GM11168 (cell line): ENCODE measurements at regions not wholly inside any gene's neighbourhood (a gene's known extent, or its start where the extent isn't known, plus 50 kb on each side); places are given as distances from the start of the nearest gene placed in this dataset.

Source experiments
- in situ Hi-C: fragments of 300-500 bp; cut with MboI; formaldehyde crosslinking; loops from one replicate; pipeline ENCODE4 v1.12.0; 2022; ENCODE audit warnings: low sequenced_read_pairs; ENCODE audit not compliant: unreplicated experiment

GRCh38 chr3:195001261-195001660 is 269.7 kb downstream of the XXYLT1 start:
- in situ Hi-C loops = loop anchor here (10.0 kb wide), 1 partner anchor 254 kb away; no protein-coding TSS in a partner anchor

- in situ Hi-C loops = loop anchor here (10.0 kb wide), 1 partner anchor 253 kb away; no protein-coding TSS in a partner anchor
Observed at GRCh38 chr3:195001961-195002861, 268.7 kb downstream of the XXYLT1 start.

- in situ Hi-C loops = loop anchor here (10.0 kb wide), 1 partner anchor 252 kb away; no protein-coding TSS in a partner anchor
Observed at GRCh38 chr3:195003006-195003892, 267.7 kb downstream of the XXYLT1 start.

GRCh38 chr3:195003893-195004289 is 267.1 kb downstream of the XXYLT1 start:
- in situ Hi-C loops = loop anchor here (10.0 kb wide), 1 partner anchor 251 kb away; no protein-coding TSS in a partner anchor

GRCh38 chr3:195004512-195005250 is 266.3 kb downstream of the XXYLT1 start:
- in situ Hi-C loops = loop anchor here (10.0 kb wide), 1 partner anchor 250 kb away; no protein-coding TSS in a partner anchor

GRCh38 chr3:195005251-195005620 is 265.7 kb downstream of the XXYLT1 start:
- in situ Hi-C loops = loop anchor here (10.0 kb wide), 1 partner anchor 250 kb away; no protein-coding TSS in a partner anchor

GRCh38 chr3:195005759-195006510 is 265.0 kb downstream of the XXYLT1 start:
- in situ Hi-C loops = loop anchor here (10.0 kb wide), 1 partner anchor 249 kb away; no protein-coding TSS in a partner anchor

- in situ Hi-C loops = loop anchor here (10.0 kb wide), 1 partner anchor 248 kb away; no protein-coding TSS in a partner anchor
Observed at GRCh38 chr3:195007151-195007550, 263.8 kb downstream of the XXYLT1 start.

GRCh38 chr3:195007766-195008165 is 263.2 kb downstream of the XXYLT1 start:
- in situ Hi-C loops = loop anchor here (10.0 kb wide), 1 partner anchor 247 kb away; no protein-coding TSS in a partner anchor

- in situ Hi-C loops = loop anchor here (10.0 kb wide), 1 partner anchor 246 kb away; no protein-coding TSS in a partner anchor
Observed at GRCh38 chr3:195008816-195009215, 262.1 kb downstream of the XXYLT1 start.

- in situ Hi-C loops = loop anchor here (10.0 kb wide), 1 partner anchor 245 kb away; no protein-coding TSS in a partner anchor
Observed at GRCh38 chr3:195009616-195010015, 261.3 kb downstream of the XXYLT1 start.

- in situ Hi-C loops = no loop called here
Observed at GRCh38 chr3:195010551-195011100, 260.3 kb downstream of the XXYLT1 start.

GRCh38 chr3:195011231-195011834 is 259.6 kb downstream of the XXYLT1 start:
- in situ Hi-C loops = no loop called here

- in situ Hi-C loops = no loop called here
Observed at GRCh38 chr3:195012100-195012499, 258.9 kb downstream of the XXYLT1 start.

GRCh38 chr3:195012571-195012970 is 258.4 kb downstream of the XXYLT1 start:
- in situ Hi-C loops = no loop called here

GRCh38 chr3:195013411-195014361 is 257.3 kb downstream of the XXYLT1 start:
- in situ Hi-C loops = no loop called here

GRCh38 chr3:195015021-195015420 is 255.9 kb downstream of the XXYLT1 start:
- in situ Hi-C loops = no loop called here
